ENCODE measurements at regions not wholly inside any gene's neighbourhood (a gene's known extent, or its start where the extent isn't known, plus 50 kb on each side); places are given as distances from the start of the nearest gene placed in this dataset.

DNA sequence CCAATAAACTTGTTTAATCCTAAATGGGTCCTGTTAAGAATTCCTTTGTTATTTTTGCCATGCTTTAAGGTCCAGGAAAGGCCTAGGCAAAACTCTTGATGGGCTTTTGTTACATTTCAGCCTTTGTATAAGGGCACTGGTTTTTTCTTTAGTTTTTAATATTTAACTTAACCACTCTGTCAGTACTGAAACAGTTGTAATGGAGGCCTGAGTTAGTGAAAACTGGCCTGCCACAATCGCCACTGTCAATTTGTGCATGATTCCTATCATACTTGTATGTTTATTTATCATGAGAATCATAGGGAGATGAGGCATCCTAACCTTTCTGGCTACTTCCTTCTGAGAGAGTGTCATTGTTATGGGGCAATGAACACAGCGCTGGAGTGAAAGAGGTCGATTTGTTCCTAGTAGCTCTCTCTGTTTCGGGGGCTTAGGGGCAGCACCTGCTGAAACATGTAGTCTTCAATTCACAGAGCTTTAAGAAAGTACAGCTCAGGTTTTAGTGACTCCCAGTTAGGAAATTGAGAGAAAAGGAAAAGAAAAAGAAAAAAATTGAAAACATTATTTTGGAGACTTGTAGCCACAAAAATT lies 393.8 kb upstream of the FSTL5 start:
- no peak for TF ChIP-seq CTCF (IDR thresholded peaks at IDR 0.05; ENCODE audit: poor library complexity, severe bottlenecking)
- no peaks in the 10 kb centered on the region for H3K27me3 ChIP-seq (ENCODE audit: insufficient read depth, poor library complexity, severe bottlenecking)
- H3K36me3 ChIP-seq (ENCODE audit: low read depth), result no peaks in the 10 kb centered on the region
- H3K9me3 ChIP-seq (ENCODE audit: severe bottlenecking), result no peaks in the 10 kb centered on the region
- no peak overlapping the region for H3K27ac ChIP-seq (ENCODE audit: poor library complexity, severe bottlenecking)
- DNase-seq (ENCODE audit: low spot score) (no peak), ATAC-seq (ENCODE audit: low read depth) (no peak)
- H3K4me1 ChIP-seq (ENCODE audit: insufficient read depth, poor library complexity, severe bottlenecking), result no peaks in the 10 kb centered on the region
- H3K4me3 ChIP-seq (ENCODE audit: severe bottlenecking), result no peak overlapping the region

- H3K36me3 ChIP-seq (ENCODE audit: low read depth), result no peaks in the 10 kb centered on the region
- no peak overlapping the region for H3K4me3 ChIP-seq (ENCODE audit: severe bottlenecking)
- ATAC-seq (ENCODE audit: low read depth) (no peak), DNase-seq (ENCODE audit: low spot score) (no peak)
- no peak overlapping the region for H3K27ac ChIP-seq (ENCODE audit: poor library complexity, severe bottlenecking)
- peak; percentile 12 for TF ChIP-seq CTCF (IDR thresholded peaks at IDR 0.05; ENCODE audit: poor library complexity, severe bottlenecking)
- no peaks in the 10 kb centered on the region for H3K27me3 ChIP-seq (ENCODE audit: insufficient read depth, poor library complexity, severe bottlenecking)
- H3K4me1 ChIP-seq (ENCODE audit: insufficient read depth, poor library complexity, severe bottlenecking), result no peaks in the 10 kb centered on the region
- no peaks in the 10 kb centered on the region for H3K9me3 ChIP-seq (ENCODE audit: severe bottlenecking)
Observed at GRCh38 chr4:162535121-162535520, 371.3 kb upstream of the FSTL5 start.

DNA sequence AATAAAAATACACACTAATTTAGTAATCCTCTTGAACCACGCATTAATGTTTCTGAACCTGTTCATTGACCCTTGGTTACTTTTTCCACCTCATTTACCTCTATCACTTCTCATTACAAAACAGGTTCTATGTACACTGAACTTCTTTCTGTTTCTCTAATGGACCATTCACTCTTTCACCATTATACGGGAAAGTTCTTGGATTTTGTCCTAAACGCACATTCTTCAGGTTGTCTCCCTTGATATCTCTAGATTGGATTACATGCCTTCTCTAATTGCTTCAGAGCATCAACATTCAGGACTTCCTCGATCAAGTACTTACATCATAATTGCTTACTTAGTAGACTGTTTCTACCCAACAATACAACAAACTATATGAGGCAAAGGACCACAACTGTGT lies 359.4 kb upstream of the FSTL5 start:
- H3K27ac ChIP-seq (ENCODE audit: poor library complexity, severe bottlenecking), result no peak overlapping the region
- H3K4me1 ChIP-seq (ENCODE audit: insufficient read depth, poor library complexity, severe bottlenecking), result no peaks in the 10 kb centered on the region
- no peak for TF ChIP-seq CTCF (IDR thresholded peaks at IDR 0.05; ENCODE audit: poor library complexity, severe bottlenecking)
- DNase-seq (ENCODE audit: low spot score) (no peak), ATAC-seq (ENCODE audit: low read depth) (no peak)
- H3K4me3 ChIP-seq (ENCODE audit: severe bottlenecking), result no peak overlapping the region
- no peaks in the 10 kb centered on the region for H3K9me3 ChIP-seq (ENCODE audit: severe bottlenecking)
- H3K36me3 ChIP-seq (ENCODE audit: low read depth), result no peaks in the 10 kb centered on the region
- H3K27me3 ChIP-seq (ENCODE audit: insufficient read depth, poor library complexity, severe bottlenecking), result no peaks in the 10 kb centered on the region

DNA sequence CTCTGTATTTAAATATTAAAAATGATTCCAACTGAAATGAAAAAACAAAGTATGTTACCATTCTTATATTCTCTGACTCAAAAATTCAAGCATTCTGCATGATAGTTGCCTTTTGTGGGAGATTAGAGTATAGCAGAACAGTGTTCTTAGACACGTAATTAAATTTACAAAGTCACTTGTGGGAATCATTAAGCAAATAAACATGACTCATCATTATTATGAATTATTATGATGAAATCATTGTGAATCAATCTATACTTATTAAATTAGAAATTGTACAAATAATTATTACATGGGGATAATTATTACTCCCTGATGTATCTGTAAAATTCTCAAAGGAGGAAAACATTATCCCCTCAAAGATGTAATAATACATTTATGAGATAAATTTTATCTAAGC lies 358.9 kb upstream of the FSTL5 start:
- Histone ChIP-seq H3K27ac (ENCODE audit: poor library complexity, severe bottlenecking) (no peak overlapping the region), H3K36me3 (ENCODE audit: low read depth) (no peaks in the 10 kb centered on the region), H3K4me1 (ENCODE audit: insufficient read depth, poor library complexity, severe bottlenecking) (no peaks in the 10 kb centered on the region), H3K27me3 (ENCODE audit: insufficient read depth, poor library complexity, severe bottlenecking) (no peaks in the 10 kb centered on the region), H3K4me3 (ENCODE audit: severe bottlenecking) (no peak overlapping the region), H3K9me3 (ENCODE audit: severe bottlenecking) (no peaks in the 10 kb centered on the region)
- TF ChIP-seq CTCF (IDR thresholded peaks at IDR 0.05; ENCODE audit: poor library complexity, severe bottlenecking), result no peak
- no peak for DNase-seq (ENCODE audit: low spot score)
- ATAC-seq (ENCODE audit: low read depth), result no peak

- no peak for DNase-seq (ENCODE audit: low spot score)
- ATAC-seq (ENCODE audit: low read depth), result no peak
- H3K9me3 ChIP-seq (ENCODE audit: severe bottlenecking), result no peaks in the 10 kb centered on the region
- H3K27me3 ChIP-seq (ENCODE audit: insufficient read depth, poor library complexity, severe bottlenecking), result no peaks in the 10 kb centered on the region
- no peak for TF ChIP-seq CTCF (IDR thresholded peaks at IDR 0.05; ENCODE audit: poor library complexity, severe bottlenecking)
- H3K4me1 ChIP-seq (ENCODE audit: insufficient read depth, poor library complexity, severe bottlenecking), result no peaks in the 10 kb centered on the region
- H3K4me3 ChIP-seq (ENCODE audit: severe bottlenecking), result no peak overlapping the region
- no peaks in the 10 kb centered on the region for H3K36me3 ChIP-seq (ENCODE audit: low read depth)
- no peak overlapping the region for H3K27ac ChIP-seq (ENCODE audit: poor library complexity, severe bottlenecking)
Observed at GRCh38 chr4:162510937-162511336, 347.1 kb upstream of the FSTL5 start.

All from RWPE2 (cell line).